IMR-90 (cell line): ENCODE measurements at regions not wholly inside any gene's neighbourhood (a gene's known extent, or its start where the extent isn't known, plus 50 kb on each side); places are given as distances from the start of the nearest gene placed in this dataset.

Source experiments
- ATAC-seq: fragments of 200-7000 bp; cut with Tn5 transposase; 2 replicates; pipeline ENCODE4 v1.9.1; 2020; ENCODE audit warnings: low read depth, mild to moderate bottlenecking, moderate library complexity
- BruUV-seq: library from RNA; stranded (reverse); fragments of 400-500 nt; replicated peaks from 2 replicates; lab custom pipeline; 2021; lab: Mats Ljungman, UMichigan
- CTCF ChIA-PET: fragments of 300-600 bp; formaldehyde crosslinking; extraction: SDS; loops from one replicate; lab custom pipeline; 2021; ENCODE audit warnings: antibody characterized with exemption; lab: Yijun Ruan, JAX
- POLR2A ChIA-PET: fragments of 300-600 bp; sonication (Branson Sonifier 250); formaldehyde crosslinking; loops from one replicate; lab custom pipeline; 2022; ENCODE audit warnings: antibody characterized with exemption; ENCODE audit not compliant: unreplicated experiment; lab: Charles Lee
- DNase-seq: peaks from one replicate; pipeline ENCODE4 v3.0.0; 2013
- H2AFZ ChIP-seq: replicated peaks from 2 replicates; pipeline ENCODE3; 2013; ENCODE audit warnings: low read length, mild to moderate bottlenecking; ENCODE audit not compliant: poor library complexity
- H2AK5ac ChIP-seq: 2 replicates; pipeline ENCODE4 v1.6.1; 2013; ENCODE audit warnings: low read depth, low read length, inconsistent platforms
- H2AK9ac ChIP-seq: replicated peaks from 2 replicates; pipeline ENCODE3; 2013; ENCODE audit warnings: mild to moderate bottlenecking, low read depth, low read length, moderate library complexity; ENCODE audit not compliant: poor library complexity
- H2BK120ac ChIP-seq: 2 replicates; pipeline ENCODE4 v1.6.1; 2013; ENCODE audit warnings: low read depth, low read length, inconsistent platforms
- H2BK15ac ChIP-seq: 3 replicates; pipeline ENCODE4 v1.6.1; 2013; ENCODE audit warnings: low read depth, low read length, inconsistent platforms
- H2BK20ac ChIP-seq: 2 replicates; pipeline ENCODE4 v1.6.1; 2013; ENCODE audit warnings: low read depth, mild to moderate bottlenecking, inconsistent platforms, low read length, moderate library complexity
- H2BK5ac ChIP-seq: 2 replicates; pipeline ENCODE4 v1.6.1; 2013; ENCODE audit warnings: mild to moderate bottlenecking, low read depth, low read length, inconsistent platforms; ENCODE audit not compliant: poor library complexity, severe bottlenecking
- H3K14ac ChIP-seq: replicated peaks from 2 replicates; pipeline ENCODE4 v1.6.1; 2013; ENCODE audit warnings: low read depth, low read length, inconsistent platforms
- H3K18ac ChIP-seq: 2 replicates; pipeline ENCODE4 v1.6.1; 2013; ENCODE audit warnings: low read depth, low read length, control low read depth
- H3K23ac ChIP-seq: 2 replicates; pipeline ENCODE4 v1.6.1; 2013; ENCODE audit warnings: low read depth, low read length, inconsistent platforms
- H3K27ac ChIP-seq: 2 replicates; pipeline ENCODE4 v1.5.1; 2013; ENCODE audit warnings: mild to moderate bottlenecking, control low read depth, low read length; ENCODE audit not compliant: insufficient read depth
- H3K27me3 ChIP-seq: 2 replicates; pipeline ENCODE4 v1.6.1; 2013; ENCODE audit warnings: low read length; ENCODE audit not compliant: control insufficient read depth, insufficient read depth
- H3K36me3 ChIP-seq: 2 replicates; pipeline ENCODE4 v1.6.1; 2013; ENCODE audit warnings: low read length, mixed read lengths; ENCODE audit not compliant: control insufficient read depth, insufficient read depth
- H3K4ac ChIP-seq: 2 replicates; pipeline ENCODE4 v1.6.1; 2013; ENCODE audit warnings: low read depth, low read length, inconsistent platforms
- H3K4me1 ChIP-seq: 2 replicates; pipeline ENCODE4 v1.6.1; 2013; ENCODE audit warnings: low read length, mixed read lengths; ENCODE audit not compliant: control insufficient read depth, insufficient read depth
- H3K4me2 ChIP-seq: 2 replicates; pipeline ENCODE4 v1.6.1; 2013; ENCODE audit warnings: low read depth, mild to moderate bottlenecking, control low read depth, low read length, moderate library complexity
- H3K4me3 ChIP-seq: 2 replicates; pipeline ENCODE4 v1.5.1; 2013; ENCODE audit warnings: low read depth, mild to moderate bottlenecking, control low read depth, low read length, moderate library complexity; ENCODE audit not compliant: insufficient read depth
- H3K56ac ChIP-seq: 2 replicates; pipeline ENCODE4 v1.6.1; 2013; ENCODE audit warnings: low read length, inconsistent platforms; ENCODE audit not compliant: insufficient read depth; ENCODE audit errors: extremely low read depth
- H3K79me1 ChIP-seq, 2 experiments: 2 replicates each; pipeline ENCODE4 v1.6.1; 2013; ENCODE audit warnings: low read length in 2 of 2, inconsistent platforms in 1 of 2, low read depth in 1 of 2
- H3K9ac ChIP-seq: 2 replicates; pipeline ENCODE4 v1.6.1; 2013; ENCODE audit warnings: low read depth, low read length, control low read depth
- H3K9me1 ChIP-seq: 2 replicates; pipeline ENCODE4 v1.6.1; 2013; ENCODE audit warnings: low read length, inconsistent platforms; ENCODE audit not compliant: insufficient read depth
- H3K9me3 ChIP-seq: 2 replicates; pipeline ENCODE4 v1.6.1; 2013; ENCODE audit warnings: low read length; ENCODE audit not compliant: control insufficient read depth, insufficient read depth
- H4K20me1 ChIP-seq: 2 replicates; pipeline ENCODE4 v1.6.1; 2013; ENCODE audit warnings: low read length, inconsistent platforms; ENCODE audit not compliant: insufficient read depth
- H4K5ac ChIP-seq: 2 replicates; pipeline ENCODE4 v1.6.1; 2013; ENCODE audit warnings: mild to moderate bottlenecking, low read depth, low read length, control low read depth
- H4K8ac ChIP-seq, 2 experiments: 2 replicates each; pipeline ENCODE4 v1.6.1; 2013; ENCODE audit warnings: low read depth in 2 of 2, low read length in 2 of 2, control low read depth in 1 of 2, inconsistent platforms in 1 of 2
- H4K91ac ChIP-seq: 2 replicates; pipeline ENCODE4 v1.6.1; 2013; ENCODE audit warnings: low read depth, low read length, inconsistent platforms; ENCODE audit not compliant: insufficient read depth
- MAFK ChIP-seq: IDR thresholded peaks from 2 replicates; pipeline ENCODE4 v1.6.1; 2012; ENCODE audit warnings: low read depth, low read length, improper control_type of control experiment
- RAD21 ChIP-seq: IDR thresholded peaks from 2 replicates; pipeline ENCODE4 v1.6.1; 2012; ENCODE audit warnings: low read length, improper control_type of control experiment
- WGBS, 2 experiments: methylation state at CpG; one replicate each; pipeline versions ENCODE4 v1.1.5 to v1.1.7; 2013; ENCODE audit warnings: missing lambda C conversion rate in 2 of 2; ENCODE audit not compliant: insufficient read length in 1 of 2; ENCODE audit errors: extremely low coverage in 2 of 2; 5-methylcytosine and 5-hydroxymethylcytosine counted together
- dilution Hi-C: fragments of 300-500 bp; cut with HindIII; formaldehyde crosslinking; loops from one replicate; pipeline ENCODE4 v1.14.3; 2018; ENCODE audit warnings: low sequenced_read_pairs; ENCODE audit not compliant: unreplicated experiment
- in situ Hi-C: fragments of 300-500 bp; cut with MboI; formaldehyde crosslinking; loops from 3 replicates; pipeline ENCODE4 v1.14.3; 2019; ENCODE audit warnings: low sequenced_read_pairs, inconsistent platforms, mixed read lengths
- intact Hi-C: fragments of 100-400 bp; cut with micrococcal nuclease; formaldehyde crosslinking; loops from 2 replicates; pipeline ENCODE4 v1.10.0; 2022

GRCh38 chr11:28629235-28629634 lies 521.0 kb downstream of the METTL15 start:
- no peak overlapping the region for H4K91ac ChIP-seq
- H3K56ac ChIP-seq: no peak overlapping the region
- no peak for DNase-seq
- no peak overlapping the region for H3K27ac ChIP-seq
- TF ChIP-seq MAFK: peak; percentile 77
- no peak for TF ChIP-seq RAD21
- H3K9me3 ChIP-seq: no peaks in the 10 kb centered on the region
- H2BK5ac ChIP-seq: no peak overlapping the region
- H3K4ac ChIP-seq: no peak overlapping the region
- no peak overlapping the region for H3K4me3 ChIP-seq
- H3K14ac ChIP-seq: no peak overlapping the region
- ChIA-PET CTCF (no interaction called here), POLR2A (interaction anchor here (0.5 kb wide), 1 partner anchor 10 kb away, joined by 5 read pairs; no protein-coding TSS in a partner anchor)
- no peak overlapping the region for H2BK120ac ChIP-seq
- H3K4me2 ChIP-seq: no peak overlapping the region
- no CpG with 5 or more reads among the region's 3 CpGs for WGBS, 2 experiments
- no peaks in the 10 kb centered on the region for H3K79me1 ChIP-seq
- H4K8ac ChIP-seq: no peak overlapping the region
- no peaks in the 10 kb centered on the region for H4K20me1 ChIP-seq
- no peak overlapping the region for H2AK5ac ChIP-seq
- H4K5ac ChIP-seq: no peak overlapping the region
- no peak overlapping the region for H2AFZ ChIP-seq
- in situ Hi-C loops: no loop called here
- no peaks in the 10 kb centered on the region for H3K36me3 ChIP-seq
- H3K23ac ChIP-seq: no peak overlapping the region
- H2BK20ac ChIP-seq: no peak overlapping the region
- dilution Hi-C loops: no loop called here
- ATAC-seq: no peak
- no peak overlapping the region for H2BK15ac ChIP-seq
- peaks cover 2% of the 10 kb centered on the region; the same call in 1 of the 2 replicates for H3K4me1 ChIP-seq
- no peaks in the 10 kb centered on the region for H3K27me3 ChIP-seq
- no peak overlapping the region for H3K18ac ChIP-seq
- no TSS peak for BruUV-seq
- no peak overlapping the region for H2AK9ac ChIP-seq
- H3K9me1 ChIP-seq: peaks cover 8% of the 10 kb centered on the region
- H3K9ac ChIP-seq: no peak overlapping the region
- intact Hi-C loops: no loop called here
